Upper lobe of right lung (tissue), 1 donor: ENCODE measurements at regions not wholly inside any gene's neighbourhood (a gene's known extent, or its start where the extent isn't known, plus 50 kb on each side); places are given as distances from the start of the nearest gene placed in this dataset.

Source experiments
- ATAC-seq: fragments of 200-7000 bp; cut with Tn5 transposase; one replicate; pipeline ENCODE4 v1.9.1; 2020; ENCODE audit warnings: mild to moderate bottlenecking, moderate library complexity
- DNase-seq: peaks from one replicate; pipeline ENCODE4 v3.0.0-alpha.2; 2020
- H3K27ac ChIP-seq: fragments of 200-600 bp; one replicate; pipeline ENCODE4 v1.8.0; 2022
- H3K27me3 ChIP-seq: fragments of 200-600 bp; one replicate; pipeline ENCODE4 v1.8.0; 2022; ENCODE audit warnings: mild to moderate bottlenecking
- H3K36me3 ChIP-seq: fragments of 200-600 bp; one replicate; pipeline ENCODE4 v1.8.0; 2022
- H3K4me1 ChIP-seq: fragments of 200-600 bp; one replicate; pipeline ENCODE4 v1.8.0; 2022
- H3K4me3 ChIP-seq: fragments of 200-600 bp; one replicate; pipeline ENCODE4 v1.8.0; 2022; ENCODE audit warnings: mild to moderate bottlenecking
- H3K9me3 ChIP-seq: fragments of 200-600 bp; one replicate; pipeline ENCODE4 v1.8.0; 2022
- CTCF ChIP-seq: fragments of 200-600 bp; IDR thresholded peaks from one replicate; pipeline ENCODE4 v1.8.0; 2022; ENCODE audit warnings: antibody characterized with exemption
- intact Hi-C: fragments of 100-400 bp; cut with DNase I; formaldehyde crosslinking; loops from one replicate; pipeline ENCODE4 v1.11.0; 2022
- donor health status: DM: no; HTN: yes; CAD: no; lungs with severe emphysema.

GRCh38 chr5:144788046-144788445 lies 617.4 kb downstream of the KCTD16 start:
- no peak for ATAC-seq
- DNase-seq, result no peak
- intact Hi-C loops, result no loop called here

GRCh38 chr5:144779368-144779767 lies 608.7 kb downstream of the KCTD16 start:
- H3K36me3 ChIP-seq, result no peaks in the 10 kb centered on the region
- no peaks in the 10 kb centered on the region for H3K27me3 ChIP-seq
- H3K27ac ChIP-seq, result no peak overlapping the region
- TF ChIP-seq CTCF, result no peak
- DNase-seq (no peak), ATAC-seq (no peak)
- no peaks in the 10 kb centered on the region for H3K9me3 ChIP-seq
- intact Hi-C loops, result no loop called here
- H3K4me3 ChIP-seq, result no peak overlapping the region
- no peaks in the 10 kb centered on the region for H3K4me1 ChIP-seq

More at GRCh38 chr5:144788046-144788445, 617.4 kb downstream of the KCTD16 start:
- TF ChIP-seq CTCF, result no peak
- Histone ChIP-seq H3K9me3 (peaks cover 7% of the 10 kb centered on the region), H3K36me3 (no peaks in the 10 kb centered on the region), H3K4me1 (no peaks in the 10 kb centered on the region), H3K27me3 (no peaks in the 10 kb centered on the region), H3K4me3 (no peak overlapping the region), H3K27ac (no peak overlapping the region)

GRCh38 chr5:144778561-144778960 lies 607.9 kb downstream of the KCTD16 start:
- TF ChIP-seq CTCF, result no peak
- Histone ChIP-seq H3K4me1 (no peaks in the 10 kb centered on the region), H3K27me3 (no peaks in the 10 kb centered on the region), H3K36me3 (no peaks in the 10 kb centered on the region), H3K9me3 (no peaks in the 10 kb centered on the region), H3K27ac (no peak overlapping the region), H3K4me3 (no peak overlapping the region)
- no peak for ATAC-seq
- no peak for DNase-seq
- intact Hi-C loops, result no loop called here

GRCh38 chr5:144774197-144774596 lies 603.5 kb downstream of the KCTD16 start:
- ATAC-seq (no peak), DNase-seq (no peak)
- Histone ChIP-seq H3K9me3 (no peaks in the 10 kb centered on the region), H3K27ac (no peak overlapping the region), H3K4me3 (no peak overlapping the region), H3K27me3 (no peaks in the 10 kb centered on the region), H3K4me1 (no peaks in the 10 kb centered on the region), H3K36me3 (no peaks in the 10 kb centered on the region)
- no peak for TF ChIP-seq CTCF
- intact Hi-C loops, result no loop called here

- Histone ChIP-seq H3K27me3 (no peaks in the 10 kb centered on the region), H3K36me3 (no peaks in the 10 kb centered on the region), H3K9me3 (no peaks in the 10 kb centered on the region), H3K4me1 (no peaks in the 10 kb centered on the region), H3K4me3 (no peak overlapping the region), H3K27ac (no peak overlapping the region)
- ATAC-seq, result no peak
- intact Hi-C loops, result no loop called here
- TF ChIP-seq CTCF, result no peak
- DNase-seq, result no peak
Observed at GRCh38 chr5:144773628-144774027, 603.0 kb downstream of the KCTD16 start.

GRCh38 chr5:144771802-144772201 lies 601.1 kb downstream of the KCTD16 start:
- Histone ChIP-seq H3K9me3 (no peaks in the 10 kb centered on the region), H3K4me1 (no peaks in the 10 kb centered on the region), H3K27me3 (no peaks in the 10 kb centered on the region), H3K27ac (no peak overlapping the region), H3K4me3 (no peak overlapping the region), H3K36me3 (no peaks in the 10 kb centered on the region)
- TF ChIP-seq CTCF, result no peak
- ATAC-seq (no peak), DNase-seq (no peak)
- intact Hi-C loops, result no loop called here
